ENCODE measurements at regions not wholly inside any gene's neighbourhood (a gene's known extent, or its start where the extent isn't known, plus 50 kb on each side); places are given as distances from the start of the nearest gene placed in this dataset.

DNA sequence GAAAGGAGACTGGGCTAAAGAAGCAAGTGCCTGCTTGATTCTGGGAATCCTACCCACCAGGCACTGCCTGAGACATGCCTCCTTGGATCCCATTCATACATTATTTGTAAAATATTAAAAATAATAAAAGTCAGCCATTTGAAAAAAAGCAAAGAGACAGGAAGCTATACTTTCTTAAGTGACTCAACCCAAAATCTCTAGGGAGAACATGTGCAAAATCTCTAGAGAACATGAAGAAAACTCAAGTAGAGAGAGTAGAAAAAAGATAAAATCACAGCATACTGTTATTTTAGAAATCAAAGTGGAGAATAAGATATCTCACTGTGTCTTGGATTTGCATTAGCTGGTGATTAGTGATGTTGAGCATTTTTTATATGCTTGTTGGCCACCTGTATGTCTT is 197.2 kb upstream of the GGTLC1 start:
- no peak for TF ChIP-seq POLR2A (IDR thresholded peaks at IDR 0.05)
- TF ChIP-seq, protein P1, sequence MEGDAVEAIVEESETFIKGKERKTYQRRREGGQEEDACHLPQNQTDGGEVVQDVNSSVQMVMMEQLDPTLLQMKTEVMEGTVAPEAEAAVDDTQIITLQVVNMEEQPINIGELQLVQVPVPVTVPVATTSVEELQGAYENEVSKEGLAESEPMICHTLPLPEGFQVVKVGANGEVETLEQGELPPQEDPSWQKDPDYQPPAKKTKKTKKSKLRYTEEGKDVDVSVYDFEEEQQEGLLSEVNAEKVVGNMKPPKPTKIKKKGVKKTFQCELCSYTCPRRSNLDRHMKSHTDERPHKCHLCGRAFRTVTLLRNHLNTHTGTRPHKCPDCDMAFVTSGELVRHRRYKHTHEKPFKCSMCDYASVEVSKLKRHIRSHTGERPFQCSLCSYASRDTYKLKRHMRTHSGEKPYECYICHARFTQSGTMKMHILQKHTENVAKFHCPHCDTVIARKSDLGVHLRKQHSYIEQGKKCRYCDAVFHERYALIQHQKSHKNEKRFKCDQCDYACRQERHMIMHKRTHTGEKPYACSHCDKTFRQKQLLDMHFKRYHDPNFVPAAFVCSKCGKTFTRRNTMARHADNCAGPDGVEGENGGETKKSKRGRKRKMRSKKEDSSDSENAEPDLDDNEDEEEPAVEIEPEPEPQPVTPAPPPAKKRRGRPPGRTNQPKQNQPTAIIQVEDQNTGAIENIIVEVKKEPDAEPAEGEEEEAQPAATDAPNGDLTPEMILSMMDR (IDR thresholded peaks at IDR 0.05): no peak
- Histone ChIP-seq H3K9me3 (peaks cover 0 to 20% (median 6%) of the 10 kb centered on the region in 12 donors), H3K36me3 (no peaks in the 10 kb centered on the region), H3K4me1 (no peaks in the 10 kb centered on the region), H3K27ac (no peak overlapping the region), H3K27me3 (peaks cover 0 to 4% (median 0%) of the 10 kb centered on the region in 9 donors), H3K4me3 (no peak overlapping the region)
- ATAC-seq (no peak), DNase-seq (no peak)
- intact Hi-C loops (cut with DNase I): no loop called here

DNA sequence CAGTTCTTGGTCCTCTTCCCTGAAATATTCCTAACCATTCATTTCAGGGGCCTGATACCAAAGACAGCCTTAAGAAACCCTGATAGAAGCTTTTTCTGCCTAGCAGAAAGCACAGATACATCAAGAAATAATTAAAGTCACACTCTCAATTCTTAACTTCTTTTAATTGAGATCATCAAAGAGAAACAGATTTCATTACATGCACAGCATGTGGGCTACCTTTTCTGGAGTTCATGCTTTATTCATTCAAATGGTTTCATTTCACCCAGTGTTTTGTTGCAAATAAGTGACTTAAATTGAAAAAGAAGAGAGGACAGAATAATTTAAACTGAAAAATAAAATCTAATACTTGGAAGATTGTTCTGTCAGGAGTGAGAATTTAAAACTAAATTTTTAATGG is 192.6 kb upstream of the GGTLC1 start:
- Histone ChIP-seq H3K27ac (no peak overlapping the region), H3K4me3 (no peak overlapping the region), H3K4me1 (no peaks in the 10 kb centered on the region), H3K9me3 (no peaks in the 10 kb centered on the region), H3K27me3 (peaks cover 0 to 5% (median 0%) of the 10 kb centered on the region in 9 donors), H3K36me3 (no peaks in the 10 kb centered on the region)
- no peak for DNase-seq
- no peak for ATAC-seq
- TF ChIP-seq POLR2A (IDR thresholded peaks at IDR 0.05): no peak
- TF ChIP-seq, protein P1 (IDR thresholded peaks at IDR 0.05): no peak
- intact Hi-C loops (cut with DNase I): no loop called here

GRCh38 chr20:24169256-24169655 is 180.7 kb upstream of the GGTLC1 start:
- WGBS, 4 donors: 93 to 100% (median 99%) methylated on average over 1 of the region's 1 CpG
- H3K4me3 ChIP-seq: no peak overlapping the region
- intact Hi-C loops (cut with DNase I): loop anchor here in 2 of 10 donors (10.0 kb wide), 2 partner anchors 616 to 896 kb away; no protein-coding TSS in a partner anchor
- DNase-seq: no peak
- peaks cover 0 to 6% (median 0%) of the 10 kb centered on the region in 9 donors for H3K27me3 ChIP-seq
- H3K9me3 ChIP-seq: peaks cover 0 to 26% (median 7%) of the 10 kb centered on the region in 12 donors
- H3K4me1 ChIP-seq: no peaks in the 10 kb centered on the region
- H3K36me3 ChIP-seq: no peaks in the 10 kb centered on the region
- H3K27ac ChIP-seq: no peak overlapping the region
- no peak for ATAC-seq
- TF ChIP-seq, protein P1 (IDR thresholded peaks at IDR 0.05): no peak
- no peak for TF ChIP-seq POLR2A (IDR thresholded peaks at IDR 0.05)

DNA sequence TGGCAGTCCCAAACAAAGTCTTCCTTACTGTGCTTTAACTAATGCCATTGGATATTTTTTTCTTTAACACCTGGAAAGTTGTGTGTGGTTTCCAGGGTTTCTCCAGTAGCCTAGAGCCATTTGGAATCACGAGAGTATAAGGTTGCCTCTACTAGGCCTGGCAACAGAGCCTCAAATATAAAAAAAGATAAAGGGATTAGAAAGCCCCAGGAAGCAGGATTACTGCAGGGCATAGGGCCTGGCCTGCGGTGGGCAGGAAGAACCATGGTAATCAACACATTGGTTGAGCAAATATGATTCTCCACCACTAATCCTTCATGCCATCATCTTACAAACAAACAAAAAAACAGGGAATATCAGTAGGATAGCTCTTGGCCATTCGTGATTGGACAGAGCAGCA is 177.8 kb upstream of the GGTLC1 start:
- H3K27me3 ChIP-seq: peaks cover 0 to 6% (median 0%) of the 10 kb centered on the region in 9 donors
- H3K4me3 ChIP-seq: no peak overlapping the region
- H3K4me1 ChIP-seq: no peaks in the 10 kb centered on the region
- H3K27ac ChIP-seq: no peak overlapping the region
- no peak for TF ChIP-seq POLR2A (IDR thresholded peaks at IDR 0.05)
- TF ChIP-seq, protein P1 (IDR thresholded peaks at IDR 0.05): no peak
- intact Hi-C loops (cut with DNase I): loop anchor here in 2 of 10 donors (10.0 kb wide), 2 partner anchors 618 to 898 kb away; no protein-coding TSS in a partner anchor
- WGBS, 4 donors: 62 to 83% (median 70%) methylated on average over 3 of the region's 3 CpGs
- H3K36me3 ChIP-seq: no peaks in the 10 kb centered on the region
- peaks cover 0 to 8% (median 0%) of the 10 kb centered on the region in 12 donors for H3K9me3 ChIP-seq
- no peak for ATAC-seq
- DNase-seq: no peak

Measured in heart left ventricle (tissue), 16 donors.